Neural cell (in vitro differentiated cells): ENCODE measurements at regions not wholly inside any gene's neighbourhood (a gene's known extent, or its start where the extent isn't known, plus 50 kb on each side); places are given as distances from the start of the nearest gene placed in this dataset.

Source experiments
- H2AFZ ChIP-seq: fragments of 200-600, 300-800 bp; sonication (generic), shearing (Covaris generic); 2 replicates; pipeline ENCODE4 v1.6.0; 2014; ENCODE audit warnings: low read depth, mild to moderate bottlenecking, antibody characterized with exemption, low read length, moderate library complexity
- H3F3A ChIP-seq: fragments of 200-600 bp; shearing (Covaris generic); 2 replicates; pipeline ENCODE4 v1.6.1; 2016; ENCODE audit warnings: mild to moderate bottlenecking, moderate library complexity, mixed read lengths, antibody characterized with exemption, low read length; ENCODE audit not compliant: insufficient read depth, poor library complexity, severe bottlenecking
- H3K27ac ChIP-seq: fragments of 200-600, 300-800 bp; sonication (generic), shearing (Covaris generic); 2 replicates; pipeline ENCODE4 v1.5.1; 2014; ENCODE audit warnings: mild to moderate bottlenecking, low read length, moderate library complexity
- H3K27me3 ChIP-seq: fragments of 300-800, 200-600 bp; sonication (generic), shearing (Covaris generic); 2 replicates; pipeline ENCODE4 v1.6.0; 2014; ENCODE audit warnings: mild to moderate bottlenecking, low read depth, low read length, moderate library complexity; ENCODE audit not compliant: insufficient read depth
- H3K36me3 ChIP-seq: fragments of 300-800, 200-600 bp; sonication (generic), shearing (Covaris generic); 2 replicates; pipeline ENCODE4 v1.5.1; 2014; ENCODE audit warnings: mild to moderate bottlenecking, antibody characterized with exemption, low read length, moderate library complexity; ENCODE audit not compliant: insufficient read depth
- H3K4me2 ChIP-seq: fragments of 300-800, 200-600 bp; sonication (generic), shearing (Covaris generic); 2 replicates; pipeline ENCODE4 v1.6.0; 2014; ENCODE audit warnings: mild to moderate bottlenecking, low read length
- H3K4me3 ChIP-seq: fragments of 300-800, 200-600 bp; sonication (generic), shearing (Covaris generic); 2 replicates; pipeline ENCODE4 v1.5.1; 2014; ENCODE audit warnings: mild to moderate bottlenecking, low read length, moderate library complexity
- H3K79me2 ChIP-seq: fragments of 200-600 bp; shearing (Covaris generic); replicated peaks from 2 replicates; pipeline ENCODE4 v1.6.0; 2014; ENCODE audit warnings: mild to moderate bottlenecking, low read length, moderate library complexity; ENCODE audit not compliant: insufficient read depth
- H3K9ac ChIP-seq: fragments of 300-800, 200-600 bp; sonication (generic), shearing (Covaris generic); 2 replicates; pipeline ENCODE4 v1.6.1; 2016; ENCODE audit warnings: mild to moderate bottlenecking, low read length, mixed read lengths
- H3K9me2 ChIP-seq: fragments of 200-600 bp; shearing (Covaris generic); 2 replicates; pipeline ENCODE4 v1.6.1; 2016; ENCODE audit warnings: mild to moderate bottlenecking, low read length, mixed read lengths; ENCODE audit not compliant: insufficient read depth
- H3K9me3 ChIP-seq: fragments of 200-600, 300-800 bp; sonication (generic), shearing (Covaris generic); 2 replicates; pipeline ENCODE4 v1.6.1; 2016; ENCODE audit warnings: mild to moderate bottlenecking, mixed run types, low read length, moderate library complexity, mixed read lengths
- H4K20me1 ChIP-seq: fragments of 200-600 bp; shearing (Covaris generic); 2 replicates; pipeline ENCODE4 v1.6.1; 2016; ENCODE audit warnings: mild to moderate bottlenecking, mixed run types; ENCODE audit not compliant: insufficient read depth
- CTCF ChIP-seq: fragments of 450-650 bp; IDR thresholded peaks from 2 replicates; pipeline ENCODE4 v1.5.1; 2014; ENCODE audit warnings: antibody characterized with exemption, mild to moderate bottlenecking, moderate library complexity; ENCODE audit not compliant: poor library complexity, severe bottlenecking
- EP300 ChIP-seq: fragments of 450-650 bp; conservative IDR thresholded peaks from 2 replicates; pipeline ENCODE4 v1.6.1; 2014; ENCODE audit warnings: antibody characterized with exemption, mild to moderate bottlenecking, moderate library complexity; ENCODE audit not compliant: poor library complexity, severe bottlenecking
- EZH2 ChIP-seq: fragments of 200-600, 300-800 bp; shearing (Covaris generic), sonication (generic); IDR thresholded peaks from 2 replicates; pipeline ENCODE4 v1.6.1; 2014; ENCODE audit warnings: antibody characterized with exemption, low read length, borderline replicate concordance, mild to moderate bottlenecking; ENCODE audit not compliant: insufficient read depth, poor library complexity, severe bottlenecking
- MXI1 ChIP-seq: fragments of 450-650 bp; conservative IDR thresholded peaks from 2 replicates; pipeline ENCODE4 v1.6.1; 2014; ENCODE audit warnings: antibody characterized with exemption, mild to moderate bottlenecking; ENCODE audit not compliant: poor library complexity, severe bottlenecking
- POLR2AphosphoS5 ChIP-seq: IDR thresholded peaks from 2 replicates; pipeline ENCODE4 v1.6.1; 2012
- RAD21 ChIP-seq: fragments of 450-650 bp; conservative IDR thresholded peaks from 2 replicates; pipeline ENCODE4 v1.6.1; 2014; ENCODE audit warnings: antibody characterized with exemption, mild to moderate bottlenecking, moderate library complexity
- REST ChIP-seq: IDR thresholded peaks from 2 replicates; pipeline ENCODE4 v1.6.1; 2012; ENCODE audit warnings: borderline replicate concordance
- SMC3 ChIP-seq: fragments of 450-650 bp; conservative IDR thresholded peaks from 2 replicates; pipeline ENCODE4 v1.6.1; 2014; ENCODE audit warnings: antibody characterized with exemption, mild to moderate bottlenecking, moderate library complexity; ENCODE audit not compliant: poor library complexity
- TAF1 ChIP-seq: IDR thresholded peaks from 2 replicates; pipeline ENCODE4 v1.6.1; 2012; ENCODE audit warnings: low read depth

- no peaks in the 10 kb centered on the region for H4K20me1 ChIP-seq
- peaks cover 2% of the 10 kb centered on the region for H3F3A ChIP-seq
- no peaks in the 10 kb centered on the region for H3K9me3 ChIP-seq
- H3K4me2 ChIP-seq: no peak overlapping the region
- no peaks in the 10 kb centered on the region for H3K79me2 ChIP-seq
- H3K27ac ChIP-seq: no peak overlapping the region
- H3K4me3 ChIP-seq: no peak overlapping the region
- no peaks in the 10 kb centered on the region for H3K9me2 ChIP-seq
- no peak overlapping the region for H2AFZ ChIP-seq
- H3K27me3 ChIP-seq: no peaks in the 10 kb centered on the region
- TF ChIP-seq POLR2AphosphoS5 (no peak), REST (no peak), SMC3 (no peak), TAF1 (no peak), RAD21 (no peak), CTCF (no peak), EZH2 (no peak), EP300 (no peak), MXI1 (no peak)
- no peaks in the 10 kb centered on the region for H3K36me3 ChIP-seq
- H3K9ac ChIP-seq: no peak overlapping the region
Observed at GRCh38 chr13:87080100-87080779, 590.9 kb upstream of the SLITRK5 start.

GRCh38 chr13:87084192-87084591 is 587.0 kb upstream of the SLITRK5 start:
- Histone ChIP-seq H3K79me2 (no peaks in the 10 kb centered on the region), H2AFZ (no peak overlapping the region), H3K4me3 (no peak overlapping the region), H3K27me3 (no peaks in the 10 kb centered on the region), H4K20me1 (no peaks in the 10 kb centered on the region), H3F3A (no peaks in the 10 kb centered on the region), H3K9ac (no peak overlapping the region), H3K9me2 (no peaks in the 10 kb centered on the region), H3K4me2 (no peak overlapping the region), H3K9me3 (no peaks in the 10 kb centered on the region), H3K36me3 (no peaks in the 10 kb centered on the region), H3K27ac (no peak overlapping the region)
- TF ChIP-seq MXI1 (no peak), RAD21 (no peak), SMC3 (no peak), EZH2 (no peak), REST (no peak), EP300 (no peak), TAF1 (no peak)
